OCI-LY1 (cell line): ENCODE measurements at regions not wholly inside any gene's neighbourhood (a gene's known extent, or its start where the extent isn't known, plus 50 kb on each side); places are given as distances from the start of the nearest gene placed in this dataset.

ENCODE experiments used
- EZH2 ChIP-seq: fragments of 200-600 bp; sonication (generic), shearing (Covaris generic); IDR thresholded peaks from 2 replicates; pipeline ENCODE4 v1.8.0; 2017; ENCODE audit warnings: borderline replicate concordance, mixed run types, mild to moderate bottlenecking, antibody characterized with exemption, low read length, moderate library complexity, mixed read lengths
- TF ChIP-seq, protein P1 (sequence below): fragments of 200-600 bp; sonication (generic), shearing (Covaris generic); IDR thresholded peaks from 2 replicates; pipeline ENCODE4 v1.5.1; 2017; ENCODE audit warnings: mild to moderate bottlenecking, antibody characterized with exemption, low read length, moderate library complexity, mixed read lengths

DNA sequence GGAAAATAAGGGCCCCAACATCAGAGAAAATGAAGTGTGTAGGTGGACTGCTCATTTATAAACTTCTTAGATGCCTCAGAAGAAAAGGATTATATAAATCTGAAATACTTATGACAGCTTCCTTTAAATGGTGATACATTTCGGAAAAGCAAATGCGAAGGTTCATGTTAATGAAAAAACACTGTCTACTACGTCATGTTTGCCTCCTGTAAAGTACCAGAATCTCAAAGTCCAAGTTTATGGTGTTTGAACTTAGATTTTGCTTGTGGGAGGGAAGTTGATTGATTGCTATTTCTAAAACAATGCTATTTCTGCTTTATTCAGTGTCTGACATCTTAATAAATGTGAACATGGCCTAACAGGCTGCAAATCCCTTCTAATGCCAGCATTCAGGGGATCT lies 514.6 kb downstream of the ZNF608 start:
- TF ChIP-seq, protein P1, sequence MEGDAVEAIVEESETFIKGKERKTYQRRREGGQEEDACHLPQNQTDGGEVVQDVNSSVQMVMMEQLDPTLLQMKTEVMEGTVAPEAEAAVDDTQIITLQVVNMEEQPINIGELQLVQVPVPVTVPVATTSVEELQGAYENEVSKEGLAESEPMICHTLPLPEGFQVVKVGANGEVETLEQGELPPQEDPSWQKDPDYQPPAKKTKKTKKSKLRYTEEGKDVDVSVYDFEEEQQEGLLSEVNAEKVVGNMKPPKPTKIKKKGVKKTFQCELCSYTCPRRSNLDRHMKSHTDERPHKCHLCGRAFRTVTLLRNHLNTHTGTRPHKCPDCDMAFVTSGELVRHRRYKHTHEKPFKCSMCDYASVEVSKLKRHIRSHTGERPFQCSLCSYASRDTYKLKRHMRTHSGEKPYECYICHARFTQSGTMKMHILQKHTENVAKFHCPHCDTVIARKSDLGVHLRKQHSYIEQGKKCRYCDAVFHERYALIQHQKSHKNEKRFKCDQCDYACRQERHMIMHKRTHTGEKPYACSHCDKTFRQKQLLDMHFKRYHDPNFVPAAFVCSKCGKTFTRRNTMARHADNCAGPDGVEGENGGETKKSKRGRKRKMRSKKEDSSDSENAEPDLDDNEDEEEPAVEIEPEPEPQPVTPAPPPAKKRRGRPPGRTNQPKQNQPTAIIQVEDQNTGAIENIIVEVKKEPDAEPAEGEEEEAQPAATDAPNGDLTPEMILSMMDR = no peak
- no peak for TF ChIP-seq EZH2
